ENCODE measurements at regions not wholly inside any gene's neighbourhood (a gene's known extent, or its start where the extent isn't known, plus 50 kb on each side); places are given as distances from the start of the nearest gene placed in this dataset.
"Not testable (repeated sequence)": the region's sequence is repeated elsewhere in the genome, so short reads cannot be mapped to it uniquely, and the experiment has no call there.

DNA sequence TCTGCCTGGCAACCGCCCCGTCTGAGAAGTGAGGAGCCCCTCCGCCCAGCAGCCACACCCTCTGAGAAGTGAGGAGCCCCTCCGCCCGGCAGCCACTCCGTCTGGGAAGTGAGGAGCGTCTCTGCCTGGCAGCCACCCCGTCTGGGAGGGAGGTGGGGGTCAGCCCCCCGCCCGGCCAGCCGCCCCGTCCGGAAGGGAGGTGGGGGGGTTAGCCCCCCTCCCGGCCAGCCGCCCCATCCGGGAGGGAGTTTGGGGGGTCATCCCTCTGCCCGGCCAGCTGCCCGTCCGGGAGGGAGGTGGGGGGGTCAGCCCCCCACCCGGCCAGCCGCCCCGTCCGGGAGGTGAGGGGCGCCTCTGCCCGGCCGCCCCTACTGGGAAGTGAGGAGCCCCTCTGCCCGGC is 269.0 kb downstream of the FAM72C start:
- not testable (repeated sequence) for H3K27ac Mint-ChIP-seq, H3K4me3 Mint-ChIP-seq, DNase-seq

GRCh38 chr1:143699731-143700130 is 272.1 kb downstream of the FAM72C start:
- no peak for ATAC-seq
- peaks cover 17% of the 10 kb centered on the region for H3K4me1 Mint-ChIP-seq
- DNase-seq: no peak
- no peak overlapping the region for H3K4me3 Mint-ChIP-seq
- no peak overlapping the region for H3K27ac Mint-ChIP-seq
- peaks cover 0 to 9% of the 10 kb centered on the region in 2 donors for H3K9me3 Mint-ChIP-seq
- H3K27me3 Mint-ChIP-seq: peaks cover 54% of the 10 kb centered on the region

More for the DNA sequence above, 269.0 kb downstream of the FAM72C start:
- not testable (repeated sequence) for ATAC-seq, H3K9me3 Mint-ChIP-seq
- peaks cover 17% of the 10 kb centered on the region for H3K4me1 Mint-ChIP-seq
- H3K27me3 Mint-ChIP-seq: peaks cover 50% of the 10 kb centered on the region

DNA sequence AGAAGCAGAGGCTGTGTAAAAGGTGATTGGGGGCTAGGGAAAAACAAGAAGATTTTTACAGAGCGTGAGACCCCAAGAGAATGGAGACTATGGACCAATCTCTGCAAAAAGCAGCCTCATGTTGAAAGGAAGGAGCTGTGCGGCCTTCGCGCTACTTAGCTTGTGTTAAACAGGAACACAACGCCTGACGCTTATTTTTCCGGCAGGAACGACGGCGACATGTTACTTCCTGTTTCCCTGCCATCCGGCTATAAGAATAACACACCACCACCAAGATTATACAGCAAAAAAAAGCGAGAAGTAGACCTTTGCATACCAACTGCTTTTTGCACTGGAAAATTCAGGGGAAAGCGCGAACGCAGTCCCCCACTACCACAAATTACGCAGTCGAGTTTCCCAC is 272.7 kb downstream of the FAM72C start:
- peaks cover 0 to 9% of the 10 kb centered on the region in 2 donors for H3K9me3 Mint-ChIP-seq
- H3K4me1 Mint-ChIP-seq: peaks cover 17% of the 10 kb centered on the region
- H3K27me3 Mint-ChIP-seq: peaks cover 60% of the 10 kb centered on the region
- DNase-seq (no peak), ATAC-seq (no peak)
- H3K27ac Mint-ChIP-seq: no peak overlapping the region
- peak overlapping the region; percentile 29 to 56 for H3K4me3 Mint-ChIP-seq

DNA sequence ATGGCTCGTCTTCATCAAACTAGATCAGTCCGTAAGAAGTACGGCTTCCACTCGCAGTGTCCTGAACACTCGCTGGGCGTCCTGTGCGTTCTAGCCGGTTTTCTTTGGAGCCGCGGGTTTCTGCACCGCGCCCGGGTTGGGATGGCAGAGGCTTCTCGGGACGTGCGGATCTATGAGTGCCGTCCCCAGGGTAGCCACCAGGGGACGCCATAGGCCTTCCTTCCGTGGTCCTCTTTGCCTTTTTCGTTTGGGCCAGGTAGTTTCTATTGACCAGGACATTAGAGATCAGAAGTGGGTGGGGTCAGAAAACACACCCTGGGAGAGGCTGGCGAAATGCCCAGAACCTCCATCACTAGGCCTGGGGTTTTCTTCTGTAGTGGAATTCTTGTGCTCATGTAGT is 273.8 kb downstream of the FAM72C start:
- H3K27me3 Mint-ChIP-seq: peaks cover 71% of the 10 kb centered on the region
- H3K4me1 Mint-ChIP-seq: peaks cover 17% of the 10 kb centered on the region
- no peak for ATAC-seq
- H3K4me3 Mint-ChIP-seq: no peak overlapping the region
- peaks cover 0 to 9% of the 10 kb centered on the region in 2 donors for H3K9me3 Mint-ChIP-seq
- DNase-seq: peak; percentile 16 to 21
- no peak overlapping the region for H3K27ac Mint-ChIP-seq

DNA sequence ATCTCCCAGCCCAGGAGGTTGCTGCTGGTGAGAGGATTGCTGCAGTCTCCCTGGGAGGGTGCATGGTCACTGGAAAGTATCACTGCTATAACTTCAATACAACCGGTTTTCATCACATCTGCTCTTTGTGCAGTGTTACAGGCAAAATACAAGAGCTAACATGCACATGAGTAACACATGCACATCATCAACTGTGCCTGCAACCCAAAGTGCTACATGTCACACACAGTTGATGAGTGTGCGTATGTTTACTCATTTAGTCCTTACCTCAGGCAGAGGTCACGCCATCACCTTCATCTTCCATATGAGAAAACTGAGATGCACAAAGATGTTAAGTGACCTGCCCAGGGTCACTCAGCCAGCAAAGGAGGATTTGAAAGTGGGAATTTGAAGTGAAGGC is 277.7 kb downstream of the FAM72C start:
- Mint-ChIP-seq H3K9me3 (peaks cover 0 to 9% of the 10 kb centered on the region in 2 donors), H3K4me1 (peaks cover 13% of the 10 kb centered on the region), H3K27me3 (peaks cover 81% of the 10 kb centered on the region), H3K4me3 (no peak overlapping the region), H3K27ac (no peak overlapping the region)
- DNase-seq (no peak), ATAC-seq (no peak)

GRCh38 chr1:143691971-143692529 is 279.7 kb downstream of the FAM72C start:
- ATAC-seq (no peak), DNase-seq (no peak)
- Mint-ChIP-seq H3K4me3 (no peak overlapping the region), H3K27ac (no peak overlapping the region), H3K27me3 (peaks cover 71% of the 10 kb centered on the region), H3K4me1 (no peaks in the 10 kb centered on the region), H3K9me3 (no peaks in the 10 kb centered on the region)

DNA sequence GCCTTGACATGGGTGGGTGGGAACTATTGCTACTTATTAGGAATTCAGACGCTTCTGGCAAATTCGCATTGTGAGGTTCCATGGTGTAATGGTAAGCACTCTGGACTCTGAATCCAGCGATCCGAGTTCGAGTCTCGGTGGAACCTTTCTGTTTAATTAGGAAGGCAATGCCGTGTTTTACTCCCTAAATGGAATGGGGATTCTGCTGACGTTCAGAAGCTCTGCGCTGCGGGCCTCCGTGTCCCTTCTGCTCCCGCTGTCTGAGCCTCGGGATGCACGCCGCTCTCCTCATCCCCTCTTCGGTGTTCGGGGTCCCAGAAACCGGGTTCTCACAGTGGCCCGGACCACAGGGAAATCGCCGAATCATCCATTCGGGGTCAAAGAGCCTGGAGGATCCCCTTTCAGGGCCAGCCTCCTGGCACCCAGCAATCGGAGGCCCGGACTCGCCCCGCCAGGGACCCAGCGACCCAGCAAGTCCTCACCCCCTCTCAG is 280.3 kb downstream of the FAM72C start:
- ATAC-seq: no peak
- no peak overlapping the region for H3K27ac Mint-ChIP-seq
- no peaks in the 10 kb centered on the region for H3K9me3 Mint-ChIP-seq
- peaks cover 71% of the 10 kb centered on the region for H3K27me3 Mint-ChIP-seq
- H3K4me1 Mint-ChIP-seq: no peaks in the 10 kb centered on the region
- no peak overlapping the region for H3K4me3 Mint-ChIP-seq
- DNase-seq: no peak

DNA sequence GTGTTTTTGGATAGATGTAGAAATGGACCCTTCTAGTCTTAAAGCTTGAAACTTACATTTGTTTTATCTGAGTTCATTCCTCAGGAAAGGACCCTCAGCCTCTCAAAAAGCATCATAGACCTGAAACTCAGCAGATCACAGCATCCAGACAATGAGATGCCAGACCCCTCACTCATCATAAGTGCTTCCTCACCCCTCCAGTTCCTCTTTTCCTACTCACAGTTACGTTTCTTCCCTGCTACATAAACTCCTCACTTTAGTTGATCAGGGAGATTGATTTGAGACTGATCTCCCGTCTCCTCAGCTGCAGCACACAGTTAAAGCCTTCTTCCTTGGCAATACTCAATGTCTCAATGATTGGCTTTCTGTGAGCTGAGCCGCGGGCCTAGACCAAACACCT is 282.0 kb downstream of the FAM72C start:
- DNase-seq: no peak
- Mint-ChIP-seq H3K27ac (peak overlapping the region in 1 of 2 donors; percentile 77), H3K27me3 (peaks cover 60% of the 10 kb centered on the region), H3K4me1 (no peaks in the 10 kb centered on the region), H3K9me3 (no peaks in the 10 kb centered on the region), H3K4me3 (no peak overlapping the region)
- ATAC-seq: no peak

DNA sequence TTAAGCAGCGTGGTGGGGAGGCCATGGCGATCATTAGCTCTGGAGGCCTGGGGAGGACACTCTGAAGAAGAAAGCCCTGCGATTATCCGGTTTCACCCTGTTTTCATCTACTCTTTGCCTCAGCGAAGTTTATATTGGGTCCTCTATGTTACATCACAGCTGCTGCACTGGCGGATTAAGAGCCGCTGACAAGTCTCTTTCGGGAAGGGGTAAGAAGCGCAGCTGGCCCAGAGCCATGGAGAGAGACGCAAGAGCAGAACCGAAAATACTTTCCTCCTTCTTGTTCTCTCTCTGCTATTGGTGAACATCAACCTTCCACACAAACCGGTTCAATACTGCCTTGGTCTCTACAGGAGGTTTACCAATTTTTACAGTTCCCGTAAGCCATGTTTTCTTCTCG is 291.5 kb downstream of the FAM72C start:
- no peak overlapping the region for H3K4me3 Mint-ChIP-seq

DNA sequence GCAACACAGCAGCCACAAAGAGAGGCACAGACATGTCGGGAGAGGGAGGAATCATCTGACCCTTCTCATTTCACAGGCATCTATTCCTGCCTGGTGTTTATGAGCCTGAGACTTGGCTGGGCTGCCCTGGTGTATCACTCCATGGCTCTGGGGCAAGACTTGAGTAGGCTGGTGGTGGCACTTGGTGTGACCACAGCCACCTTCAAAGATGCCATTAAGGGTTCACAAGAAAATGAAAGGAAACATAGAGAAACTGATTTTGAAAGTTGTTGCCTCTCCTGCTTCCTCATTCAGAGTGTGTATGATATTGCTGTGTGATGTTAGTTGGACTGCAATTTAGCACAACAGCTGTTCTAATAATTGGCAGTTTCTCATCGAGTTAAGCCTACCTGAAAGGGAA is 298.8 kb downstream of the FAM72C start:
- peaks cover 67% of the 10 kb centered on the region for H3K27me3 Mint-ChIP-seq
- H3K9me3 Mint-ChIP-seq: peaks cover 0 to 29% of the 10 kb centered on the region in 2 donors
- no peak for ATAC-seq
- no peak for DNase-seq
- no peak overlapping the region for H3K27ac Mint-ChIP-seq
- no peak overlapping the region for H3K4me3 Mint-ChIP-seq
- no peaks in the 10 kb centered on the region for H3K4me1 Mint-ChIP-seq

More for the DNA sequence above, 291.5 kb downstream of the FAM72C start:
- Mint-ChIP-seq H3K4me1 (no peaks in the 10 kb centered on the region), H3K9me3 (peaks cover 0 to 10% of the 10 kb centered on the region in 2 donors), H3K27me3 (peaks cover 29% of the 10 kb centered on the region), H3K27ac (no peak overlapping the region)
- no peak for DNase-seq
- ATAC-seq: no peak

- Mint-ChIP-seq H3K4me3 (no peak overlapping the region), H3K27me3 (peaks cover 80% of the 10 kb centered on the region), H3K4me1 (peaks cover 8% of the 10 kb centered on the region), H3K27ac (no peak overlapping the region), H3K9me3 (peaks cover 0 to 36% of the 10 kb centered on the region in 2 donors)
- no peak for ATAC-seq
- DNase-seq: no peak
These were observed 304.1 kb downstream of the FAM72C start for GRCh38 chr1:143667730-143668129.

GRCh38 chr1:143666851-143667250 is 304.9 kb downstream of the FAM72C start:
- Mint-ChIP-seq H3K4me3 (no peak overlapping the region), H3K27ac (no peak overlapping the region), H3K4me1 (peaks cover 15% of the 10 kb centered on the region), H3K27me3 (peaks cover 85% of the 10 kb centered on the region), H3K9me3 (peaks cover 0 to 36% of the 10 kb centered on the region in 2 donors)
- ATAC-seq (no peak), DNase-seq (no peak)

- H3K27me3 Mint-ChIP-seq: peaks cover 96% of the 10 kb centered on the region
These were observed 306.2 kb downstream of the FAM72C start for GRCh38 chr1:143665606-143666005.

DNA sequence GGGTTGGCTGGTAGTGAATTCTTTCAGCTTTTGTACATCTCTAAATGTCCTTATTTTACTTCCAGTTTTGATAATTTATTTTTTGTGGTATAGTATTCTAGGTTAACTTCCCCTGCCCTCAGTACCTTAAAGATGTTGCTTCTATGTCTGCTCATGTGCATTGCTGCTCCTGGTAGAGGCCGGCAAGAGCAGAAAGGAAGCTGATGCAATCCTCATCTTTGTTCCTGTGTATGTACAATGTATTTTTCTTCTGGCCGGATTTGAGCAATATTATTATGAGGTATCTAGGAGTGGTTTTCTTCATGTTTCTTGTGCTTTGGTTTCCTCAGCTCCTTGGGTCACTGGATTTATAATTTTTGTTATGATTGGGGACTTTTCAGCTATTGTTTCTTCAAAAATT is 308.7 kb downstream of the FAM72C start:
- H3K4me1 Mint-ChIP-seq: peaks cover 26% of the 10 kb centered on the region
- H3K27ac Mint-ChIP-seq, H3K4me3 Mint-ChIP-seq, DNase-seq, ATAC-seq: not testable (repeated sequence)
- peaks cover 0 to 29% of the 10 kb centered on the region in 2 donors for H3K9me3 Mint-ChIP-seq
- H3K27me3 Mint-ChIP-seq: peaks cover 100% of the 10 kb centered on the region

More at GRCh38 chr1:143665606-143666005, 306.2 kb downstream of the FAM72C start:
- Mint-ChIP-seq H3K27ac (no peak overlapping the region), H3K9me3 (peaks cover 0 to 36% of the 10 kb centered on the region in 2 donors), H3K4me1 (peaks cover 23% of the 10 kb centered on the region), H3K4me3 (no peak overlapping the region)
- DNase-seq (no peak), ATAC-seq (no peak)

DNA sequence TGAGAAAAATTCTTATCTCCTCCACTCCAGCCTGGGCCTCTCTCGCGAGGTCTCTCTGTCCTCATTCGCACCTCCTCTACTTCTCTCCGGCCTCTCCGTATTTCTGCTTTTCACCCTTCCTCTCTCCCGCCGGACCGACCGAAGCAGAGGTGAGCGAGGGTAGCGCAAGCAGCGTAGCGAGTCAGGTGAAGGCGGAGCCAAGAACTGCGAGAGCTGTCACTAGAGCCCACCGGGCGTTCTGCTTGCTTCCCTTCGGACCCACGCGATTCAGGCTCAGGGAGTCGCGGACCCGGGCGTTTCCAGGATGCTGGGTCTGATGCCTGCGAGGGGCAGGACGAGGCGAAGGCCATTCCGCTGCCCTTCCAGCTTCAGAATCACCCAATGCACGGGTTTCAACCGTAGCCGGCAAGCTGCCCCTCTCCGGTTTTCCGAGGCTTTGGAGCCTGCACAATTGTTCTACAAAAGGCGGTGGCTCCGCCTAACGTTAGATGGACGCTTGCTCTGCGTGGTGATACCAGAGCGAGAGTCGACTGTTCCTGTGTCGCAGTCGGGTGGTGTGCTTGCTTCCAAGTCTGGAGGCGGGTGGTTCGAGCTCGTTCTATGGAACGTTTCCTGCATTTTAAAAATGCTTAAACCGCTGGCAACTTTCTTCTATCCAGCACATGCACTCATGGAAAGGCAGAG is 310.2 kb downstream of the FAM72C start:
- peaks cover 26% of the 10 kb centered on the region for H3K4me1 Mint-ChIP-seq
- no peak overlapping the region for H3K27ac Mint-ChIP-seq
- peak overlapping the region in 1 of 2 donors; percentile 56 for H3K4me3 Mint-ChIP-seq
- no peak for ATAC-seq
- H3K9me3 Mint-ChIP-seq: peaks cover 0 to 29% of the 10 kb centered on the region in 2 donors
- peaks cover 94% of the 10 kb centered on the region for H3K27me3 Mint-ChIP-seq
- peak in 1 of 2 donors; percentile 8 for DNase-seq

DNA sequence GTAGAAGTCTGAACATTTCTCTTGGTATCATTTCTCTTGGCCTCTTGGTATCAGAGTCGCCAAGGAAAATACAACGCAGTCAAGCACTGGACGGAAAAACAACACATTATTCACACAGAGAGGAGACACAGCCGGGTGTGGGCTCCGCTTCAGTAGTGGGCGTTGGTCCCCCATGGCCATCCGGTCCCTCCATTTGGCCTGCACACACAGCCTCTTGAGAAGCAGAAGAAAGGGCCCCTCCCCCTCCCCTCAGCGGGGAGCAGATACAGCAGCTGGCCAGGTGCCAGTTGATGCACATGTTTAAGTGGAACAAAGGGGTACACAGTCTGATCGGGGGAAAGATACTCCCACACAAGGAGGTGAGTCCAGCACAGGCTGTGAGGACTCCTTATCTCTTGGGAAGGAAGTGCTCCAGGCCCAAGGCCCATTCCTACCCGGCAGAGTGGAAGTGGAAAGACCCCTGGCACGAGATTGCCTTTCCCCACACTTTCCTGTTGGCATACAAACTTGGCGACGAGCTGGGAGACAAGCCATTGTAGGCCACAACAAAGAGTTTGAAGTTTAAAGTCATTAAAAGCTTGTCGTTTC is 311.3 kb downstream of the FAM72C start:
- Mint-ChIP-seq H3K4me1 (peaks cover 26% of the 10 kb centered on the region), H3K9me3 (peaks cover 3 to 33% of the 10 kb centered on the region in 2 donors), H3K27me3 (peaks cover 94% of the 10 kb centered on the region), H3K27ac (no peak overlapping the region), H3K4me3 (no peak overlapping the region)
- no peak for ATAC-seq
- no peak for DNase-seq

All from stimulated activated naive CD8-positive, alpha-beta T cell treated with anti-CD3 and anti-CD28 coated beads, Interleukin-15, amount 100 ng/mL, for 72 hours (primary cell).